Naive B cell (primary cell): ENCODE measurements at regions not wholly inside any gene's neighbourhood (a gene's known extent, or its start where the extent isn't known, plus 50 kb on each side); places are given as distances from the start of the nearest gene placed in this dataset.

Experiments used
- ATAC-seq, 2 donors: fragments of 150-1000 bp; cut with Tn5 transposase; 2 replicates each; pipeline ENCODE4 v1.10.0; 2021; ENCODE audit warnings: low read depth in 2 of 2, mild to moderate bottlenecking in 2 of 2, moderate library complexity in 2 of 2
- DNase-seq: peaks from one replicate; pipeline ENCODE4 v3.0.0; 2022
- H3K27ac Mint-ChIP-seq, 6 donors: one replicate each; pipeline ENCODE4 v1.8.0; 2020 to 2022; ENCODE audit warnings: mild to moderate bottlenecking in 6 of 6, mixed read lengths in 6 of 6, moderate library complexity in 5 of 6, inconsistent platforms in 2 of 6
- H3K27me3 Mint-ChIP-seq, 3 donors: one replicate each; pipeline ENCODE4 v1.8.0; 2021 to 2022; ENCODE audit warnings: mixed read lengths in 3 of 3, mild to moderate bottlenecking in 1 of 3
- H3K36me3 Mint-ChIP-seq, 2 donors: one replicate each; pipeline ENCODE4 v1.8.0; 2020 to 2022; ENCODE audit warnings: mixed read lengths in 2 of 2, inconsistent platforms in 1 of 2, mild to moderate bottlenecking in 1 of 2
- H3K4me1 Mint-ChIP-seq, 3 donors: one replicate each; pipeline ENCODE4 v1.8.0; 2020 to 2022; ENCODE audit warnings: mixed read lengths in 3 of 3, inconsistent platforms in 1 of 3, mild to moderate bottlenecking in 1 of 3, moderate library complexity in 1 of 3
- H3K4me3 Mint-ChIP-seq, 8 donors: one replicate each; pipeline ENCODE4 v1.8.0; 2020 to 2022; ENCODE audit warnings: mild to moderate bottlenecking in 8 of 8, mixed read lengths in 8 of 8, moderate library complexity in 8 of 8, inconsistent platforms in 2 of 8
- H3K9me3 Mint-ChIP-seq, 7 donors: one replicate each; pipeline ENCODE4 v1.8.0; 2020 to 2022; ENCODE audit warnings: mixed read lengths in 7 of 7, mild to moderate bottlenecking in 5 of 7, inconsistent platforms in 2 of 7, moderate library complexity in 1 of 7

DNA sequence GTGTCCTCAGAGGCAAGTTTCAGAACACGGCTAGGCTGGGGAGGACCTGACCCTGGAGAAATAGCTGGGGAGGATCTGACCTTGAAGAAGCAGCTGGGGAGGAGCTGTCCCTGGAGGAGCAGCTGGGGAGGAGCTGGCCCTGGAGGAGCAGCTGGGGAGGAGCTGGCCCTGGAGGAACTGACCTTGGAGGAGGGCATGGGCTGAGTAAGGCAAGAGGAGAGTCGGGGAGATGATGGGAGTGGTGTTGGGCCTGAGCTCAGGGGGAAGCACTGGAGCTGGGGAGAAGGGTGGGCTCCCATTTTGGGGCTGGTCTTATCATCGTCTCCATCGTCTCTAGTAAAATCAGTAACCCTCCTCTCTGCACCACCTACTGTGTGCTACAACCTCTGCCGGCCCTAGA, 179.8 kb upstream of the SHH start:
- H3K4me3 Mint-ChIP-seq, result no peak overlapping the region
- H3K27ac Mint-ChIP-seq, result no peak overlapping the region
- no peak for DNase-seq
- H3K9me3 Mint-ChIP-seq, result peaks cover 0 to 10% (median 5%) of the 10 kb centered on the region in 7 donors
- peaks cover 0 to 8% of the 10 kb centered on the region in 2 donors for H3K36me3 Mint-ChIP-seq
- no peak for ATAC-seq
- peaks cover 9 to 22% (median 21%) of the 10 kb centered on the region in 3 donors for H3K4me1 Mint-ChIP-seq
- no peaks in the 10 kb centered on the region for H3K27me3 Mint-ChIP-seq

DNA sequence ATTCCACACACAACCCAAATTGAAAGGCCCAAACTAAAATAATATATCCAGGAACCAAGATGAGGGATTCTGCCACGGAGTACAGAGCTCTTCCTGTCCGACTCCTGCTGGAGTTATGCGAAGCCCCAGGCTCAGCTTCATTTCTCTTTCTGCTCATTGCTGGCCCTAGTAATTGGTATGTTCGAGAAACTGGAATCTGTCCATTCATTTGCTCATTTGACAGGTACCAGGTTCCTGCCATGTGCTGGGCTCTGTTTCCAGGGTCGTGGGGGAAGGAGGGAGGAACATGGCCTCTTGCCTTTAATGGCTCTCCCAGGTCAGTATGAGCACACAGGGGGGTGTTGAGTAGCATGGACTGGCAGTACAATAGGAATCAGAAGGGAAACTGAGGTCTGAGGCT, 179.2 kb upstream of the SHH start:
- DNase-seq (no peak), ATAC-seq (no peak)
- Mint-ChIP-seq H3K27me3 (no peaks in the 10 kb centered on the region), H3K27ac (peak overlapping the region in 1 of 6 donors; percentile 61), H3K4me3 (no peak overlapping the region), H3K4me1 (peaks cover 3 to 15% (median 15%) of the 10 kb centered on the region in 3 donors), H3K9me3 (peaks cover 0 to 10% (median 5%) of the 10 kb centered on the region in 7 donors), H3K36me3 (peaks cover 0 to 8% of the 10 kb centered on the region in 2 donors)

DNA sequence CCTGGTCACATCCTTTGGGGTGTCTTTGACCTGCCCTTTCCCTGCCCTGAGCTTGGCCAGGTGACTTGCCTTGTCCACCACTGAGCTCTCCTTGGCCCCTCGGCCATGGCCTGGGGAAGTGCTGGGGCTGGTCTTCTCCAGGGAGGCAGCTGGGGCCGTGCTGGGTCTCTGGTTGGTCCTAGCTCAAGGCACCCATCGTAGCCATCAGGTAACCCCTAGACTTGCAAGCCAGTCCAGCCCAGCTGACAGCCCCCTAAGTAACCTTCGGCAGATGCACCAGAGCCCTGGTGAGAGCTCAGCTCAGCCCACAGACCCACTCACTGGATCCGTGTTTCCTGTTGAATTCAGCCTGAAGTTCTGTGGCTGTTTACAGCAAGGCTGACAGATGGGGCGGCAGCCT, 176.2 kb upstream of the SHH start:
- Mint-ChIP-seq H3K4me3 (no peak overlapping the region), H3K9me3 (peaks cover 0 to 10% (median 5%) of the 10 kb centered on the region in 7 donors), H3K27me3 (peaks cover 0 to 8% (median 0%) of the 10 kb centered on the region in 3 donors), H3K27ac (no peak overlapping the region), H3K36me3 (peaks cover 0 to 8% of the 10 kb centered on the region in 2 donors), H3K4me1 (peaks cover 0 to 5% (median 0%) of the 10 kb centered on the region in 3 donors)
- DNase-seq (no peak), ATAC-seq (no peak)

DNA sequence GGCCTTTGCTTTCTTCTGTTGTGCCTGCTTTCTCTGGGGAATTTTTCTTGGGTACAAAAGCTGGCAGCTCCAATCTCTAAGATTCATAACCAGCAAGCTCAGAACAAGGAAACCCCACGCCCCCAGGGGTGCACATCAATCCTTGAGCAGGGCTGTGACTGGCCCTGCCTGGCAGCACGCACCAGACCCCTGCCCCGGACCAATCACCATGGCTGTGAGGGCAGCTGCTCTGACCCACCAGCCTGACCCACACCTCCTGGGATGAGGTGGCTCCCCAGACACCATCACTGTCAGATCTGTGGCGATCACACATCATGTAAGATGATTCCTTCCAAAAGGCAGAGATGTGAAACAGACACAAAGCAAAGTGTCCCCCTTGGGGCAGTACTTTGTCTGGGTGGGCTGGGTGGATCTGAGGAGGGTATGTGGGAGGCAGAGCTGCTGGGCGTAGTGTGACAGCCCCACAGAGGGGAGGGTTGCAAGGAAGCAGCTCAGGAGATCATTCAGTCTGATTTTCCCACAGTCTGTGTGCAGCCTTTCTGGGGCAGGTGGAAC, 175.5 kb upstream of the SHH start:
- H3K4me1 Mint-ChIP-seq, result peaks cover 0 to 5% (median 0%) of the 10 kb centered on the region in 3 donors
- peaks cover 0 to 8% of the 10 kb centered on the region in 2 donors for H3K36me3 Mint-ChIP-seq
- DNase-seq (no peak), ATAC-seq (no peak)
- no peak overlapping the region for H3K4me3 Mint-ChIP-seq
- peaks cover 0 to 8% (median 0%) of the 10 kb centered on the region in 3 donors for H3K27me3 Mint-ChIP-seq
- H3K9me3 Mint-ChIP-seq, result peaks cover 0 to 10% (median 5%) of the 10 kb centered on the region in 7 donors
- peak overlapping the region in 1 of 6 donors; percentile 34 for H3K27ac Mint-ChIP-seq

DNA sequence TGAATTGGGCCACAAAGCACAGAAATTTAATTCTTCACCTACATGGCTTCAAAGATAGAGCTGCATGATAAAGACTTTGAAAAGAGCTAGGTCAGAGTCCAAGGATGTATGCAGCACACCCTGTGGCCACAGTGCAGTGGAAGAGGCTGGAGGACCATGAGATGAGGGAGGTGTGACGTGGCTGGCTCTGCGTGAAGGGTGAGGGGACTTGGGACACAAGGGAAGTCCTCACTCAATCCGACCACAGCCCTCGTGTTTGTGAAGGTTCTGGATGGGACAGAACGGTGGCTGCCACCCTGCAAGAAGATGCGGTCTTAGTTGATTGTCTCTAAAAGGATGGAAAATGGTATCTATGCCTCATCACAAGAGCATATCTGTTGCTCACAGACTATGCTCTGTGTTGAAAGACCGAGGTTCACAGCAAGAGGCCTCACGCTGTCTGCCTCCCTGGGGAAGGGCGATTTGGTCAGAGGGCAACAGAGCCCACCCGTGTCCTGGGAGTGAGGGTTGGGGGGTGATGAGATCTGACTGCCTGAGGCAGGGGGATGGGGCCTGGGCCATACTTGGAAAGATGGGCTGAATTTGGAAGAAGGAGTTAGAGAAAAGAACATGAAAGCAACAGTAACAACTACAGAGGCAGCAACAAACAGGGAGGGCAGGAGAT, 174.4 kb upstream of the SHH start:
- peaks cover 0 to 8% of the 10 kb centered on the region in 2 donors for H3K36me3 Mint-ChIP-seq
- no peak overlapping the region for H3K27ac Mint-ChIP-seq
- no peak overlapping the region for H3K4me3 Mint-ChIP-seq
- H3K4me1 Mint-ChIP-seq, result peaks cover 0 to 5% (median 0%) of the 10 kb centered on the region in 3 donors
- DNase-seq (no peak), ATAC-seq (no peak)
- peaks cover 3 to 8% (median 5%) of the 10 kb centered on the region in 3 donors for H3K27me3 Mint-ChIP-seq
- peaks cover 0 to 10% (median 7%) of the 10 kb centered on the region in 7 donors for H3K9me3 Mint-ChIP-seq

DNA sequence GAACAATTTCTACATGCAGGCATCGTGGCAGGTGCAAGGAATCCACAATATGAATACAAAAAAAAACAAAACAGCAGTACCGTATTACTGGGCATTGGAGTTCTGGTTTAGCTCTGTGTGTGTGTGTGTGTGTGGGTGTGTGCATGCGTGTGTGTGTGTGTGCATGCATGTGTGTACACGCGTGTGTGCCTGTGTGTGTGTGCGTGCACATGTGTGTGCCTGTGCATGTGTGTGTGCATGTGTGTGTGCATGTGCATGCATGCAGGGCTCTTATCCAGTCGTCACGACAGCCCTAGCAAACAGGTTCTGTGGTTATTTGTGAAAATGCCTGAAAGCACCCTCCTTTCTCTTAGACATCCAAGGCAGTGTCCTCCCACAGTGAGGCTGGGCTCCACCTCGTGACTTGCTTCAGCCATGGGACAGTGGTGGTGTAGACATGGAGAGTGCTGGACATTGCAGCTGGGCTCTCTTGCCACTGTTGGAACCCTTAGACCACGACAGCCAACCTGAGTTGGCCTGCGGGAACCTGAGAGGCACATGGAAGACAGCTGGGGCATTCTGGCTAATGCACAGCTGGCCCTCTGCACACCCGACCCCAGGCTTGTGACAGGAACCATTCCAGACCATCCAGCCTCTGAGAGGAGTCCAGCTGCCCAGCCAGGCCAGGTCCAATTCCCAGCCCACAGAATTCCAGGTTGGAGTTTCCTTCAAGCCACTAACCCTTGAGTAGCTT, 173.4 kb upstream of the SHH start:
- ATAC-seq (no peak), DNase-seq (no peak)
- Mint-ChIP-seq H3K9me3 (peaks cover 0 to 12% (median 7%) of the 10 kb centered on the region in 7 donors), H3K36me3 (peaks cover 0 to 8% of the 10 kb centered on the region in 2 donors), H3K27me3 (peaks cover 5 to 8% (median 7%) of the 10 kb centered on the region in 3 donors), H3K4me3 (peak overlapping the region in 1 of 8 donors; percentile 47), H3K27ac (no peak overlapping the region), H3K4me1 (peaks cover 0 to 5% (median 0%) of the 10 kb centered on the region in 3 donors)

DNA sequence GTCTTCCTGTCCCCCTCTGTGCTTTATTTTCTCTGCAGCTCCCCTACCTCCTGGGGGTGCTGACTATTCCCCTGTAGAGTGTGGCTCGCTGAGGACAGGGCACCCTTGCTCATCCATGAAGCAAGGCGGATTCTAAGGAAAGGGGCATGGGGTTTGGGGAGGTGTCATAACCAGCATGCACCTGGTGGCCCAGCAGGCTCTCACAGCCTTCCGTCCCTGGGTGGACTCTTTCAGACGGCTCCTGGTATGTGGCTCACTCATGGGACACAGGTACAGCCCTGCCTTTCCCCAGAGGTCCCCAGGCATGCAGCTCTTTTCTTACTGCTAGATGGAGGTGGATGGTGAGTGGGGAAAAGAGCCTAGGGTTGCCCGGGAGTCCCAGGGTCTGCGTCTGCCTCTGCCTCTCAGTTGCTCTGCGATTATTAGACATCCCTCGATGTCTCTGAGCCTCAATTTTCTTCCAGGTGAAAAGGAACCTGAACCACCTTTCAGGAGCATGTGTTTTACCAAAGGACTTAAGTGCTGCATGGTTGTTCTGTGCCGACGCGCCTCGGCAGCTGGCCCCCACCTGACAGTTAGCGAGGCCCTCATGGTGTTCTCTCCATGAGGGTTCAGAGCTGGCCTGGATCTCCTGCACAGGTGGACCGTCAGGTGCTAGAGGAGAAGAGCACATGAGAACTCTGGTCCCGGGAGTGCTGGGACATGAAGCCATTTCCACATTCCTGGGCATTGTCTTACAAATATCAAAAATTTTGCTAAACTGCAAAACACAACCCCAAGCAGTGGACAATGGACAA, 172.5 kb upstream of the SHH start:
- no peak for DNase-seq
- no peak overlapping the region for H3K4me3 Mint-ChIP-seq
- H3K27ac Mint-ChIP-seq, result no peak overlapping the region

DNA sequence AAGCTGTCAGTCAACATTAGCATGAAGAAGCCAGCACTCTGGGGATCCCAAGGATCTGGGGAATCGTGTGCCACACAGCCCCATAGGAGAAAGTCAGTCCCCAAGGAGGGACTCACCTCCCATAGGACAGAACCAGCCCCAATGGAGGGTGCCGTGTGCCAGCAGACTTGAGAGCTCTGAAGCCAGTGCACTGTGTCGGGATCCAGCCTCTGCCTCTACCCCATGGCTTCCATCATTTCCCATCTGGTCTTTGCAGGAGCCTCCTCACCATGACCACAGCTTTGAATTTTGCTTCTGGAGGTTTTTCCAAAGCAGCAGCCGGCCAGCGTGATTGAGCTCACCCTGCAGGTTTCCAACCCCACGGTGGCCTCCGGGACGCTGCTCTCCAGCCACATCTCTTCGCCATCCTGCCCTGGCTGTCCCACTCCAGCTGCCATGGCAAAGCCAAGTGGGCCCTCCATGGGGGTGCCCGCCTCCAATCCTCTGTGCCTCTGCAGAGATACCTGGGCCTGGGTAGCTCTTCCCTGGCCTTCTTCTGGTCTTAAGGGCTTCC, 171.8 kb upstream of the SHH start:
- no peak for ATAC-seq
- Mint-ChIP-seq H3K4me1 (no peaks in the 10 kb centered on the region), H3K27me3 (peaks cover 5 to 8% (median 7%) of the 10 kb centered on the region in 3 donors), H3K27ac (no peak overlapping the region), H3K36me3 (no peaks in the 10 kb centered on the region), H3K4me3 (no peak overlapping the region), H3K9me3 (peaks cover 0 to 6% (median 0%) of the 10 kb centered on the region in 7 donors)
- no peak for DNase-seq

More for the DNA sequence above, 172.5 kb upstream of the SHH start:
- no peak for ATAC-seq
- Mint-ChIP-seq H3K27me3 (peaks cover 5 to 8% (median 7%) of the 10 kb centered on the region in 3 donors), H3K36me3 (peaks cover 0 to 7% of the 10 kb centered on the region in 2 donors), H3K9me3 (peaks cover 0 to 12% (median 6%) of the 10 kb centered on the region in 7 donors), H3K4me1 (peaks cover 0 to 5% (median 0%) of the 10 kb centered on the region in 3 donors)

DNA sequence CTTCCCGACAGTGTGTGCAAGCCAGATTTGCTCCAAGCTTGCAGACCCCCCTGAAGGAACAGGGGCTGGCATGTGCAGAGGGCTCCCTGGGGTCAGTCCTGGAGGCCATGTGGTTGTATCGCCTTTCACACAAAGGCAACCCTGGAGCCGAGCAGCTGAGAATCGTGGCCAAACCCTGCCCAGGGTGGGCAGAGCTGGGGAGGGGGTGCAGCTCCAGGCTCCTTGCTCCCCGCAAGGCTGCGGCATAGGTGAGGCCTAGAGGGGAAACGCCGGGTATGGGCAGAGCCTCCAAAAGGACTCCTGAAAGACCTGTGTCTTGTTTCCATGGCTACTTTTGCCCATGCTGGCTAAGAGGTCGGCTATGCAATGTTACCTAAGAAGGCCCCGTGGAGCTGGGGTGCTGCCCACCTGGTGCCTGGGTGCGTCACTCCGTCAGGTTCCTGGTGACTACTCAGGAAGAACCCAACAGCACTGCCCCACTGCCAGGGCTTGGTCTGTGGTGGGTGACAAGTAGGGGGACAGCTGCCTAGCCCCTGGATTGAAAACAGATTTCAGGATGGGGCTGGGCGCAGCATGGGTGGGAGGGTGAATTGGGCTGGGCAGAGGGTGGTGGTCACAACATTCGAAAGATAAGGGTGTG, 171.0 kb upstream of the SHH start:
- no peak for DNase-seq
- Mint-ChIP-seq H3K4me1 (no peaks in the 10 kb centered on the region), H3K27me3 (peaks cover 5 to 8% (median 7%) of the 10 kb centered on the region in 3 donors), H3K9me3 (peaks cover 0 to 6% (median 0%) of the 10 kb centered on the region in 7 donors), H3K36me3 (no peaks in the 10 kb centered on the region), H3K27ac (no peak overlapping the region), H3K4me3 (no peak overlapping the region)
- ATAC-seq, result no peak

DNA sequence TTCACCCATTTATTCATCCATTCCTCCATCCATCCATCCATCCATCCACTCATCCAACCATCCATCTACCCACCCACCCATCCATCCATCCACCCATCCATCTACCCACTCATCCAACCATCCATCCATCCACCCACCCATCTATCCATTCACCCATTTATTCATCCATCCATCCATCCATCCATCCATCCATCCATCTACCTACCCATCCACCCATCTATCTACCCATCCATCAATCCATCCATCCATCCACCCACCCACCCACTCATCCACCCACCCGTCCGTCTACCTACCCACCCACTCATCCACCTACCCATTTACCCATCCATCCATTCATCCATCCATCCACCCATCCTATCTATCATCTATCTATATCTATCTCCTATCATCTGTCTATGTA, 169.4 kb upstream of the SHH start:
- H3K9me3 Mint-ChIP-seq, result peaks cover 0 to 6% (median 0%) of the 10 kb centered on the region in 7 donors
- ATAC-seq (no peak), DNase-seq (no peak)
- H3K4me1 Mint-ChIP-seq, result no peaks in the 10 kb centered on the region
- no peak overlapping the region for H3K27ac Mint-ChIP-seq
- peaks cover 5 to 8% (median 7%) of the 10 kb centered on the region in 3 donors for H3K27me3 Mint-ChIP-seq
- no peak overlapping the region for H3K4me3 Mint-ChIP-seq
- H3K36me3 Mint-ChIP-seq, result no peaks in the 10 kb centered on the region

DNA sequence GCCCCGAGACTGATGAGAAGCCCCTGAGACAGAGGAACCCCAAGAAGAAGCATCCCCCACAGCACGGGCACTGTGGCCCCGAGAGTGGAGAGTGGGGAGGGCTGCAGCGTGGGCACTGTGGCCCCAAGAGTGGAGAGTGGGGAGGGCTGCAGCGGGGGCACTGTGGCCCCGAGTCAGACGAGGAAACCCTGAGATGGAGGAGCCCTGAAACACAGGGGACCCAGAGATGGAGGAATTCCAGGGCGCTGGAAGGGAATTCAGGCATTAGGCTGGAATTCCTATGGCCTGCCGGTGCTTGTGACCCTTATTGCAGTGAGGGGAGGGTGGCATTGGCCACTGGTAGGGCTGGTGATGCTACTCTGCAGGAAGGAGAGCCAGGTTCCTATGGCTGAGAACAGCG, 168.6 kb upstream of the SHH start:
- no peaks in the 10 kb centered on the region for H3K4me1 Mint-ChIP-seq
- ATAC-seq (no peak), DNase-seq (no peak)
- H3K9me3 Mint-ChIP-seq, result peaks cover 0 to 6% (median 0%) of the 10 kb centered on the region in 7 donors
- H3K27ac Mint-ChIP-seq, result no peak overlapping the region
- H3K4me3 Mint-ChIP-seq, result no peak overlapping the region
- H3K27me3 Mint-ChIP-seq, result peaks cover 5 to 8% (median 7%) of the 10 kb centered on the region in 3 donors
- no peaks in the 10 kb centered on the region for H3K36me3 Mint-ChIP-seq

DNA sequence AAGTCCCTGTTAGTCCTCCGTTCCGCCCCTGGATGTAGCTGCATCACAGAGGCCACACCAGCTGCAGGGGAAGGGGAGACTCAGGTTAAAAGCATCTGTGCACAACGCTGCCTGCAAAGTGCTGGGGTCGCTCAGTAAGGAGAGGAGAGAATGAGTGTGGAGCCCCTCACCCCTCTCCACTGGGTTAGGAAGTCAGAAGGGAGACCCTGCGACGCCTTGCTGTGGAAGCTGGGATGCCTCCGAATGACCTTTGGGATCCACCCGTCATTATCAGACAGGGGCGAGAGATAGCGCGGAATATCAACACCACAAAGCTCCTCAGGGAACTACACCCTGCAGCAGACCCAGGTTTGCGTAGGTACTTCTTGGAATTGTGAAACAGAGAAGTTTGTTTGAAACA, 167.7 kb upstream of the SHH start:
- H3K27me3 Mint-ChIP-seq, result peaks cover 8 to 15% (median 9%) of the 10 kb centered on the region in 3 donors
- H3K9me3 Mint-ChIP-seq, result peaks cover 0 to 6% (median 0%) of the 10 kb centered on the region in 7 donors
- no peak overlapping the region for H3K27ac Mint-ChIP-seq
- no peaks in the 10 kb centered on the region for H3K36me3 Mint-ChIP-seq
- no peak for ATAC-seq
- H3K4me3 Mint-ChIP-seq, result no peak overlapping the region
- no peak for DNase-seq
- H3K4me1 Mint-ChIP-seq, result no peaks in the 10 kb centered on the region
